ENCODE measurements at regions not wholly inside any gene's neighbourhood (a gene's known extent, or its start where the extent isn't known, plus 50 kb on each side); places are given as distances from the start of the nearest gene placed in this dataset.

GRCh38 chr22:48234011-48234410 is 1471.6 kb downstream of the TBC1D22A start:
- DNase-seq, result no peak

- DNase-seq, result no peak
These were observed 1471.1 kb downstream of the TBC1D22A start for GRCh38 chr22:48233586-48233985.

GRCh38 chr22:48228468-48228867 is 1466.0 kb downstream of the TBC1D22A start:
- no peak for DNase-seq

- no peak for DNase-seq
These were observed 1465.0 kb downstream of the TBC1D22A start for GRCh38 chr22:48227341-48228018.

GRCh38 chr22:48226026-48227013 is 1463.9 kb downstream of the TBC1D22A start:
- no peak for DNase-seq

GRCh38 chr22:48224332-48224731 is 1461.9 kb downstream of the TBC1D22A start:
- no peak for DNase-seq

GRCh38 chr22:48223488-48224190 is 1461.2 kb downstream of the TBC1D22A start:
- DNase-seq, result no peak

GRCh38 chr22:48222742-48223487 is 1460.5 kb downstream of the TBC1D22A start:
- DNase-seq, result no peak

- DNase-seq, result no peak
These were observed 1456.5 kb downstream of the TBC1D22A start for GRCh38 chr22:48218889-48219420.

GRCh38 chr22:48217596-48217995 is 1455.1 kb downstream of the TBC1D22A start:
- DNase-seq, result no peak

GRCh38 chr22:48212727-48213126 is 1450.3 kb downstream of the TBC1D22A start:
- no peak for DNase-seq

- DNase-seq, result no peak
These were observed 1448.4 kb downstream of the TBC1D22A start for GRCh38 chr22:48210812-48211211.

GRCh38 chr22:48210198-48210580 is 1447.7 kb downstream of the TBC1D22A start:
- DNase-seq, result no peak

GRCh38 chr22:48209473-48210197 is 1447.2 kb downstream of the TBC1D22A start:
- no peak for DNase-seq

- no peak for DNase-seq
These were observed 1446.4 kb downstream of the TBC1D22A start for GRCh38 chr22:48208894-48209293.

- no peak for DNase-seq
These were observed 1445.6 kb downstream of the TBC1D22A start for GRCh38 chr22:48207919-48208535.

- no peak for DNase-seq
These were observed 1443.3 kb downstream of the TBC1D22A start for GRCh38 chr22:48205790-48206189.

- DNase-seq, result no peak
These were observed 1442.7 kb downstream of the TBC1D22A start for GRCh38 chr22:48205161-48205560.

- no peak for DNase-seq
These were observed 1441.8 kb downstream of the TBC1D22A start for GRCh38 chr22:48204296-48204695.

GRCh38 chr22:48199667-48200066 is 1437.2 kb downstream of the TBC1D22A start:
- no peak for DNase-seq

Measured in NCI-H345 (cell line).